NCI-H446 (cell line): ENCODE measurements at regions not wholly inside any gene's neighbourhood (a gene's known extent, or its start where the extent isn't known, plus 50 kb on each side); places are given as distances from the start of the nearest gene placed in this dataset.
A peak's percentile ranks its signal among the peaks of the same experiment; 100 is the strongest.
"Not testable (repeated sequence)": the region's sequence is repeated elsewhere in the genome, so short reads cannot be mapped to it uniquely, and the experiment has no call there.

Source experiments
- DNase-seq, 2 experiments: peaks; one replicate each; lab custom pipeline; 2025; lab: John Stamatoyannopoulos, UW

- DNase-seq = no peak
Observed at GRCh38 chr13:73842626-73843025, 291.6 kb downstream of the KLF12 start.

GRCh38 chr13:73842184-73842583 is 292.0 kb downstream of the KLF12 start:
- DNase-seq = no peak

- DNase-seq = peak in 1 of 2 experiments; percentile 0
Observed at GRCh38 chr13:73837147-73837546, 297.1 kb downstream of the KLF12 start.

GRCh38 chr13:73835138-73835721 is 299.0 kb downstream of the KLF12 start:
- DNase-seq = peak in 1 of 2 experiments; percentile 25

GRCh38 chr13:73833325-73834070 is 300.7 kb downstream of the KLF12 start:
- DNase-seq = no peak

- DNase-seq = no peak
Observed at GRCh38 chr13:73832825-73833224, 301.4 kb downstream of the KLF12 start.

- no peak for DNase-seq
Observed at GRCh38 chr13:73832128-73832588, 302.0 kb downstream of the KLF12 start.

- no peak for DNase-seq
Observed at GRCh38 chr13:73829416-73829815, 304.8 kb downstream of the KLF12 start.

GRCh38 chr13:73828811-73829210 is 305.4 kb downstream of the KLF12 start:
- DNase-seq = no peak

- DNase-seq = no peak
Observed at GRCh38 chr13:73827434-73827833, 306.8 kb downstream of the KLF12 start.

GRCh38 chr13:73825143-73825542 is 309.1 kb downstream of the KLF12 start:
- no peak for DNase-seq

- DNase-seq = no peak
Observed at GRCh38 chr13:73822668-73823592, 311.3 kb downstream of the KLF12 start.

GRCh38 chr13:73820688-73821087 is 313.5 kb downstream of the KLF12 start:
- no peak for DNase-seq

GRCh38 chr13:73820285-73820684 is 313.9 kb downstream of the KLF12 start:
- no peak for DNase-seq

- DNase-seq = no peak
Observed at GRCh38 chr13:73819711-73820110, 314.5 kb downstream of the KLF12 start.

- no peak for DNase-seq
Observed at GRCh38 chr13:73816702-73817101, 317.5 kb downstream of the KLF12 start.

GRCh38 chr13:73815796-73816195 is 318.4 kb downstream of the KLF12 start:
- DNase-seq = no peak

GRCh38 chr13:73810647-73811046 is 323.6 kb downstream of the KLF12 start:
- no peak for DNase-seq

- DNase-seq = no peak
Observed at GRCh38 chr13:73809561-73809960, 324.6 kb downstream of the KLF12 start.

GRCh38 chr13:73808318-73808717 is 325.9 kb downstream of the KLF12 start:
- DNase-seq = no peak

GRCh38 chr13:73805326-73805958 is 328.8 kb downstream of the KLF12 start:
- DNase-seq = not testable (repeated sequence)

GRCh38 chr13:73803997-73804396 is 330.2 kb downstream of the KLF12 start:
- no peak for DNase-seq
